GM19395 (cell line): ENCODE measurements at regions not wholly inside any gene's neighbourhood (a gene's known extent, or its start where the extent isn't known, plus 50 kb on each side); places are given as distances from the start of the nearest gene placed in this dataset.
"Not testable (repeated sequence)": the region's sequence is repeated elsewhere in the genome, so short reads cannot be mapped to it uniquely, and the experiment has no call there.

Experiments
- ATAC-seq: cut with Tn5 transposase; IDR thresholded peaks from one replicate; pipeline ENCODE4 v1.9.1; 2021; ENCODE audit warnings: mild to moderate bottlenecking, moderate library complexity; ENCODE audit not compliant: unreplicated experiment

- no peak for ATAC-seq
Observed at GRCh38 chr2:35204881-35205280, 1150.7 kb upstream of the CRIM1 start.

GRCh38 chr2:35204323-35204722 lies 1151.3 kb upstream of the CRIM1 start:
- no peak for ATAC-seq

- no peak for ATAC-seq
Observed at GRCh38 chr2:35199298-35199697, 1156.3 kb upstream of the CRIM1 start.

GRCh38 chr2:35185861-35186412 lies 1169.6 kb upstream of the CRIM1 start:
- no peak for ATAC-seq

- ATAC-seq: no peak
Observed at GRCh38 chr2:35184471-35184870, 1171.1 kb upstream of the CRIM1 start.

GRCh38 chr2:35176726-35177125 lies 1178.9 kb upstream of the CRIM1 start:
- ATAC-seq: not testable (repeated sequence)

- no peak for ATAC-seq
Observed at GRCh38 chr2:35174845-35175244, 1180.7 kb upstream of the CRIM1 start.

GRCh38 chr2:35172687-35173086 lies 1182.9 kb upstream of the CRIM1 start:
- no peak for ATAC-seq

GRCh38 chr2:35168351-35168750 lies 1187.2 kb upstream of the CRIM1 start:
- ATAC-seq: no peak

GRCh38 chr2:35163948-35164347 lies 1191.6 kb upstream of the CRIM1 start:
- ATAC-seq: no peak

- no peak for ATAC-seq
Observed at GRCh38 chr2:35160871-35161270, 1194.7 kb upstream of the CRIM1 start.

GRCh38 chr2:35125871-35126270 lies 1229.7 kb upstream of the CRIM1 start:
- ATAC-seq: no peak

GRCh38 chr2:35125278-35125677 lies 1230.3 kb upstream of the CRIM1 start:
- ATAC-seq: no peak

- ATAC-seq: no peak
Observed at GRCh38 chr2:35116151-35116550, 1239.4 kb upstream of the CRIM1 start.

GRCh38 chr2:35114765-35115164 lies 1240.8 kb upstream of the CRIM1 start:
- ATAC-seq: no peak

- ATAC-seq: not testable (repeated sequence)
Observed at GRCh38 chr2:35112367-35112766, 1243.2 kb upstream of the CRIM1 start.

GRCh38 chr2:35104309-35104708 lies 1251.3 kb upstream of the CRIM1 start:
- no peak for ATAC-seq

GRCh38 chr2:35099342-35099741 lies 1256.2 kb upstream of the CRIM1 start:
- ATAC-seq: no peak

- no peak for ATAC-seq
Observed at GRCh38 chr2:35082072-35082471, 1273.5 kb upstream of the CRIM1 start.

GRCh38 chr2:35081622-35082015 lies 1274.0 kb upstream of the CRIM1 start:
- ATAC-seq: no peak

GRCh38 chr2:35081001-35081621 lies 1274.5 kb upstream of the CRIM1 start:
- ATAC-seq: no peak

GRCh38 chr2:35080231-35080910 lies 1275.2 kb upstream of the CRIM1 start:
- ATAC-seq: no peak
